HG02588 (cell line): ENCODE measurements at regions not wholly inside any gene's neighbourhood (a gene's known extent, or its start where the extent isn't known, plus 50 kb on each side); places are given as distances from the start of the nearest gene placed in this dataset.
A peak's percentile ranks its signal among the peaks of the same experiment; 100 is the strongest.
"Not testable (repeated sequence)": the region's sequence is repeated elsewhere in the genome, so short reads cannot be mapped to it uniquely, and the experiment has no call there.

Source experiments
- ATAC-seq: cut with Tn5 transposase; IDR thresholded peaks from one replicate; pipeline ENCODE4 v1.9.1; 2021; ENCODE audit warnings: mild to moderate bottlenecking, moderate library complexity; ENCODE audit not compliant: unreplicated experiment

- ATAC-seq, result no peak
Measured at GRCh38 chr9:7313389-7313788, 486.2 kb downstream of the DMAC1 start.

GRCh38 chr9:7309051-7309450 is 490.5 kb downstream of the DMAC1 start:
- not testable (repeated sequence) for ATAC-seq

- no peak for ATAC-seq
Measured at GRCh38 chr9:7305677-7306076, 493.9 kb downstream of the DMAC1 start.

GRCh38 chr9:7304627-7304995 is 495.0 kb downstream of the DMAC1 start:
- ATAC-seq, result no peak

GRCh38 chr9:7303907-7304626 is 495.5 kb downstream of the DMAC1 start:
- ATAC-seq, result no peak

GRCh38 chr9:7300484-7300883 is 499.1 kb downstream of the DMAC1 start:
- ATAC-seq, result no peak

GRCh38 chr9:7298123-7298522 is 501.5 kb downstream of the DMAC1 start:
- peak; percentile 98 for ATAC-seq

GRCh38 chr9:7297521-7297920 is 502.1 kb downstream of the DMAC1 start:
- no peak for ATAC-seq

- ATAC-seq, result no peak
Measured at GRCh38 chr9:7293091-7293490, 506.5 kb downstream of the DMAC1 start.

- ATAC-seq, result no peak
Measured at GRCh38 chr9:7289773-7290172, 509.8 kb downstream of the DMAC1 start.

GRCh38 chr9:7287986-7288385 is 511.6 kb downstream of the DMAC1 start:
- ATAC-seq, result no peak

- no peak for ATAC-seq
Measured at GRCh38 chr9:7287065-7287464, 512.5 kb downstream of the DMAC1 start.

GRCh38 chr9:7286101-7286500 is 513.5 kb downstream of the DMAC1 start:
- ATAC-seq, result no peak

GRCh38 chr9:7285199-7285598 is 514.4 kb downstream of the DMAC1 start:
- no peak for ATAC-seq

GRCh38 chr9:7284517-7284916 is 515.1 kb downstream of the DMAC1 start:
- ATAC-seq, result no peak

GRCh38 chr9:7284117-7284516 is 515.5 kb downstream of the DMAC1 start:
- ATAC-seq, result no peak

GRCh38 chr9:7273575-7273974 is 515.8 kb downstream of the KDM4C start:
- ATAC-seq, result no peak

GRCh38 chr9:7266911-7267595 is 509.3 kb downstream of the KDM4C start:
- ATAC-seq, result no peak

- no peak for ATAC-seq
Measured at GRCh38 chr9:7265181-7265580, 507.4 kb downstream of the KDM4C start.

GRCh38 chr9:7259544-7260241 is 501.9 kb downstream of the KDM4C start:
- no peak for ATAC-seq

GRCh38 chr9:7258688-7259396 is 501.1 kb downstream of the KDM4C start:
- ATAC-seq, result no peak
